ENCODE measurements at regions not wholly inside any gene's neighbourhood (a gene's known extent, or its start where the extent isn't known, plus 50 kb on each side); places are given as distances from the start of the nearest gene placed in this dataset.

GRCh38 chr6:121670511-121670910 lies 235.1 kb downstream of the GJA1 start:
- TF ChIP-seq EP300 (IDR thresholded peaks at IDR 0.05; ENCODE audit: low read depth) (no peak), POLR2AphosphoS5 (IDR thresholded peaks at IDR 0.05) (no peak), CTCF (IDR thresholded peaks at IDR 0.05) (no peak)

All from transverse colon (tissue), 4 donors.